ENCODE measurements at regions not wholly inside any gene's neighbourhood (a gene's known extent, or its start where the extent isn't known, plus 50 kb on each side); places are given as distances from the start of the nearest gene placed in this dataset.

DNA sequence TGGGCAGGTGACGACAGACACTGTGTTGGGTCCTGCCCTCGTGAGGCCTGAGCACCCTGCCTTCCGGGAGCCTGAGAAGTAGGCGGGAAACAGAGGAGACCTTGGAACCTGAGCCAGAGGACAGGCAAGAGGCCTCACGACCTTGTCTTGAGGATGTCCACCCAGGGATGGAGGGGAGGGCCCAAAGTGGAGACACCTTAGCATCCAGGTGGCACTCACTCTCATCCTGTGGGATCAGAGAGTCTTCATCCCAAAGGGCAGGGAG, 347.2 kb downstream of the NPHP4 start:
- Histone ChIP-seq H3K27ac (ENCODE audit: low read length) (no peak overlapping the region), H4K20me1 (ENCODE audit: low read length) (no peaks in the 10 kb centered on the region), H3F3A (ENCODE audit: low read length, unreplicated experiment) (no peaks in the 10 kb centered on the region), H3K9ac (ENCODE audit: low read length) (no peak overlapping the region), H3K4me3 (ENCODE audit: low read length) (no peak overlapping the region), H3K79me2 (ENCODE audit: low read length) (no peaks in the 10 kb centered on the region), H3K4me1 (ENCODE audit: insufficient read depth, low read length) (no peaks in the 10 kb centered on the region), H3K27me3 (ENCODE audit: low read length) (peaks cover 46% of the 10 kb centered on the region), H3K9me2 (replicated peaks; ENCODE audit: low read length) (no peaks in the 10 kb centered on the region), H2AFZ (ENCODE audit: low read length) (no peak overlapping the region), H3K9me3 (ENCODE audit: low read length) (no peaks in the 10 kb centered on the region), H3K4me2 (ENCODE audit: low read length) (no peak overlapping the region), H3K36me3 (ENCODE audit: low read depth, low read length) (no peaks in the 10 kb centered on the region)
- no TSS peak for BruUV-seq (replicated peaks)
- POLR2A ChIA-PET (ENCODE audit: unreplicated experiment), result no interaction called here
- intact Hi-C loops (cut with micrococcal nuclease), result no loop called here
- ATAC-seq (no peak), DNase-seq (no peak)
- CTCF ChIA-PET, result no interaction called here
- TF ChIP-seq, protein P1, sequence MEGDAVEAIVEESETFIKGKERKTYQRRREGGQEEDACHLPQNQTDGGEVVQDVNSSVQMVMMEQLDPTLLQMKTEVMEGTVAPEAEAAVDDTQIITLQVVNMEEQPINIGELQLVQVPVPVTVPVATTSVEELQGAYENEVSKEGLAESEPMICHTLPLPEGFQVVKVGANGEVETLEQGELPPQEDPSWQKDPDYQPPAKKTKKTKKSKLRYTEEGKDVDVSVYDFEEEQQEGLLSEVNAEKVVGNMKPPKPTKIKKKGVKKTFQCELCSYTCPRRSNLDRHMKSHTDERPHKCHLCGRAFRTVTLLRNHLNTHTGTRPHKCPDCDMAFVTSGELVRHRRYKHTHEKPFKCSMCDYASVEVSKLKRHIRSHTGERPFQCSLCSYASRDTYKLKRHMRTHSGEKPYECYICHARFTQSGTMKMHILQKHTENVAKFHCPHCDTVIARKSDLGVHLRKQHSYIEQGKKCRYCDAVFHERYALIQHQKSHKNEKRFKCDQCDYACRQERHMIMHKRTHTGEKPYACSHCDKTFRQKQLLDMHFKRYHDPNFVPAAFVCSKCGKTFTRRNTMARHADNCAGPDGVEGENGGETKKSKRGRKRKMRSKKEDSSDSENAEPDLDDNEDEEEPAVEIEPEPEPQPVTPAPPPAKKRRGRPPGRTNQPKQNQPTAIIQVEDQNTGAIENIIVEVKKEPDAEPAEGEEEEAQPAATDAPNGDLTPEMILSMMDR (conservative IDR thresholded peaks at IDR 0.05; ENCODE audit: low read depth, low read length), result no peak
- TF ChIP-seq EZH2phosphoT487 (IDR thresholded peaks at IDR 0.05; ENCODE audit: borderline replicate concordance, low read length) (no peak), EZH2 (IDR thresholded peaks at IDR 0.05; ENCODE audit: low read length, unreplicated experiment) (no peak)

DNA sequence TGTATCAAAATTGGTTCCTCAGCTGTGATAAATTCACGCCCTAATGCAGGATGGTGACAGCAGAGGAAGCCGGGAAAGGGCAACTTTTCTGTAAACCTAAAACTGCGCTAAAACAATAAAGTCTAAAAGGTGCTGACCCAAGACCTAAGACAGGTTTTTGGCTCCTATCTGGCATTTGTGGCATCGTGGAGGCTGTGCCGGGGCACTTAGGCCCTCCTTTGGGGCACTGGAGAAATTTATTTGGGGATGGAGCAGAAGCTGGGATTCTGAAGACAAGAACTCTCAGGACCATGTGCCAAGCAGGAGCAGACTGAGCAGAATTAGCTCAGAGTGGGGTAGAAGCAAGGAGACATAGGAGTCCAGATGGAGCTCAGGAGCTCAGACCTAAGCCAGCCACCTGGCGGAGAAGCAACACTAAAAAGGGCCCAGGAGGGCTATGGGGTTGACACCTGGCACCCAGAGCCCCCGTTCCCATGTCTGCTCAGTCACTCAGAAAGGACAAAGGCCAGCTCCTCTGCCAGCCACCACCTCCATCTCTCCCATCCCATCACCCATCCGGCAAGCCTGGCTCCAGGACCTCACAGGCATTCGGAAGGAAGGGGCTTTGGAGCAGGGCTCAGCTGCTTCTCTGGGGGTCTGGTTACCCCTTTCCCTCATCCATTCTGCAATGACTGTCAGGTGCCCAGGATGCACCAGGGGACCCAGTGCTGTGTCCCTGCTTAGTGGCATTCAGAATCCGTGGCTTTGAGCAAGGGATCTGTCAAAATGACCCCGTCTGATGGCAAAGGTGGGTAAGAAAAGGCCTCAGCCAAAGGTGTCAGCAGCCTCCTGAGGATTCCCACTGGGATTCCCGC, 347.7 kb downstream of the NPHP4 start:
- Histone ChIP-seq H3K79me2 (ENCODE audit: low read length) (no peaks in the 10 kb centered on the region), H3K36me3 (ENCODE audit: low read depth, low read length) (no peaks in the 10 kb centered on the region), H3K27ac (ENCODE audit: low read length) (no peak overlapping the region), H3K9ac (ENCODE audit: low read length) (no peak overlapping the region), H4K20me1 (ENCODE audit: low read length) (no peaks in the 10 kb centered on the region), H3K4me3 (ENCODE audit: low read length) (no peak overlapping the region), H3F3A (ENCODE audit: low read length, unreplicated experiment) (no peaks in the 10 kb centered on the region), H3K4me1 (ENCODE audit: insufficient read depth, low read length) (no peaks in the 10 kb centered on the region), H3K9me3 (ENCODE audit: low read length) (no peaks in the 10 kb centered on the region), H3K27me3 (ENCODE audit: low read length) (peaks cover 41% of the 10 kb centered on the region), H2AFZ (ENCODE audit: low read length) (no peak overlapping the region), H3K9me2 (replicated peaks; ENCODE audit: low read length) (no peaks in the 10 kb centered on the region), H3K4me2 (ENCODE audit: low read length) (no peak overlapping the region)
- TF ChIP-seq, protein P1 (conservative IDR thresholded peaks at IDR 0.05; ENCODE audit: low read depth, low read length), result no peak
- TF ChIP-seq EZH2 (IDR thresholded peaks at IDR 0.05; ENCODE audit: low read length, unreplicated experiment), result no peak
- no peak for TF ChIP-seq EZH2phosphoT487 (IDR thresholded peaks at IDR 0.05; ENCODE audit: borderline replicate concordance, low read length)
- CTCF ChIA-PET, result no interaction called here
- DNase-seq (no peak), ATAC-seq (no peak)
- POLR2A ChIA-PET (ENCODE audit: unreplicated experiment), result no interaction called here
- intact Hi-C loops (cut with micrococcal nuclease), result no loop called here
- no TSS peak for BruUV-seq (replicated peaks)

DNA sequence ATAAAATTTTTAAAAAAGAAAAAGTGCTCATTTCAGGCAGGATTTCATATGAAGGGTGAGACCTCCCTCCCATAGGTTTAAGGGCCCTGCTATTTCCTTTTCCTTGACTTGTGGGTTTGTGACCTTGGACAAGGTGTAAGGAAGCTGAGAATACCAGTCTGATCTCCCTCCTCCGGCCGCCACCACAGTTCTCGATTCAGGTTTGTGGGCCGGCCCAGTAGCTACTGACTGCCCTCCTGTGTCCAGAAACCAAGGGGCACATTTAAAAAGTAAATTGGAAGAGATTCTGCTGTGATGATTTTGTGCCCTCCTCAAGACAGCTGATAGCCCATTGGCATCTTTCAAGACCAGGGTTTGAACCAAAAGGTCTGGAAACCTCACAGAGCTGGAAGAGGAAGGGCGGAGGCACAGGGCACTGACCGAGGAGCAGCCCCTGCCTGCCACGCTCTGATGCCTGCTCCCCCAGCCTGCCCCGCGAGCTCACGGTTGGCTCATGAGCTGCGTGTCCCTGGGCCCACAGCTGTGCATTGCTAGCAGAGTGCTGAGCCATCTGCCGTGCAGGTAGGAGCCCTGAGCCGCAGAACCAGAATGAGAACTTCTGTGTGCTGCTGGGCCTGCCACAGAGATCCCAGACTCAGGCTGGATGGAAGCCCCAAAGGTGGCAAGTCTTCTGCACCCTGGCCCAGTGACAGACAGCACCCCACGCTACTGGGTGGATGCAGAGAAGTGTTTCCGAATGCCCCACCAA, 348.7 kb downstream of the NPHP4 start:
- Histone ChIP-seq H3K27ac (ENCODE audit: low read length) (no peak overlapping the region), H3K79me2 (ENCODE audit: low read length) (no peaks in the 10 kb centered on the region), H3K9me3 (ENCODE audit: low read length) (no peaks in the 10 kb centered on the region), H2AFZ (ENCODE audit: low read length) (no peak overlapping the region), H3K4me1 (ENCODE audit: insufficient read depth, low read length) (no peaks in the 10 kb centered on the region), H4K20me1 (ENCODE audit: low read length) (no peaks in the 10 kb centered on the region), H3K36me3 (ENCODE audit: low read depth, low read length) (no peaks in the 10 kb centered on the region), H3F3A (ENCODE audit: low read length, unreplicated experiment) (no peaks in the 10 kb centered on the region), H3K9me2 (replicated peaks; ENCODE audit: low read length) (no peaks in the 10 kb centered on the region), H3K4me2 (ENCODE audit: low read length) (no peak overlapping the region), H3K4me3 (ENCODE audit: low read length) (no peak overlapping the region), H3K27me3 (ENCODE audit: low read length) (peaks cover 49% of the 10 kb centered on the region), H3K9ac (ENCODE audit: low read length) (no peak overlapping the region)
- POLR2A ChIA-PET (ENCODE audit: unreplicated experiment), result no interaction called here
- intact Hi-C loops (cut with micrococcal nuclease), result no loop called here
- DNase-seq, result no peak
- CTCF ChIA-PET, result no interaction called here
- no peak for ATAC-seq
- no TSS peak for BruUV-seq (replicated peaks)
- TF ChIP-seq EZH2 (IDR thresholded peaks at IDR 0.05; ENCODE audit: low read length, unreplicated experiment), result no peak
- TF ChIP-seq, protein P1 (conservative IDR thresholded peaks at IDR 0.05; ENCODE audit: low read depth, low read length), result no peak
- TF ChIP-seq EZH2phosphoT487 (IDR thresholded peaks at IDR 0.05; ENCODE audit: borderline replicate concordance, low read length), result no peak
